Ishikawa (cell line): ENCODE measurements at regions not wholly inside any gene's neighbourhood (a gene's known extent, or its start where the extent isn't known, plus 50 kb on each side); places are given as distances from the start of the nearest gene placed in this dataset.

Source experiments
- CREB1 ChIP-seq: IDR thresholded peaks from 2 replicates; pipeline ENCODE4 v1.6.1; 2012; ENCODE audit warnings: low read depth
- EP300 ChIP-seq: IDR thresholded peaks from 2 replicates; pipeline ENCODE4 v1.6.1; 2012; ENCODE audit warnings: borderline replicate concordance
- FOXM1 ChIP-seq: IDR thresholded peaks from 2 replicates; pipeline ENCODE4 v1.6.1; 2012; ENCODE audit warnings: low read depth, borderline replicate concordance
- MAX ChIP-seq: IDR thresholded peaks from 2 replicates; pipeline ENCODE4 v1.6.1; 2012
- NFIC ChIP-seq: IDR thresholded peaks from 2 replicates; pipeline ENCODE4 v1.6.1; 2012
- TEAD4 ChIP-seq: IDR thresholded peaks from 2 replicates; pipeline ENCODE4 v1.6.1; 2012
- TF ChIP-seq, protein P1 (sequence below): IDR thresholded peaks from 2 replicates; pipeline ENCODE4 v1.6.1; 2012; ENCODE audit warnings: low read depth, mild to moderate bottlenecking

DNA sequence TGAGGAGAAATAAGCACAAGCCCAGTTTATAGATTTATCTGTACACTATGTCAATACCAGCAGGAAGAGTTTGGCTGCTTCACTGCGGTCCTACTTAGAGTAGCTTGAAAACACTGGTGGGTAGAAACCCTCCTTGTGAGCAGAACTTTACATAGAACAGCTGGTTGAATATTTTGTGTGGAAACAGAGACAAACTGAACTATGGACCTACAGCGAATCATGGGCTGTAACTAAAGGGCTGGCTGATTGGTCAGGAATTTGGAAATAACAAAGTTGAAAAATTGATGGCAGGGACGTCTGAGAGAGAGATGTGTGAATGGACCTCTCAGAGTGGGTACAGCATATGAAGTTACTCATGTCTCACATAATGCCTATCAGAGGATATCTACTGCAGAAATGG is 392.5 kb downstream of the MAN2A1 start:
- TF ChIP-seq CREB1 = no peak
- TF ChIP-seq, protein P1, sequence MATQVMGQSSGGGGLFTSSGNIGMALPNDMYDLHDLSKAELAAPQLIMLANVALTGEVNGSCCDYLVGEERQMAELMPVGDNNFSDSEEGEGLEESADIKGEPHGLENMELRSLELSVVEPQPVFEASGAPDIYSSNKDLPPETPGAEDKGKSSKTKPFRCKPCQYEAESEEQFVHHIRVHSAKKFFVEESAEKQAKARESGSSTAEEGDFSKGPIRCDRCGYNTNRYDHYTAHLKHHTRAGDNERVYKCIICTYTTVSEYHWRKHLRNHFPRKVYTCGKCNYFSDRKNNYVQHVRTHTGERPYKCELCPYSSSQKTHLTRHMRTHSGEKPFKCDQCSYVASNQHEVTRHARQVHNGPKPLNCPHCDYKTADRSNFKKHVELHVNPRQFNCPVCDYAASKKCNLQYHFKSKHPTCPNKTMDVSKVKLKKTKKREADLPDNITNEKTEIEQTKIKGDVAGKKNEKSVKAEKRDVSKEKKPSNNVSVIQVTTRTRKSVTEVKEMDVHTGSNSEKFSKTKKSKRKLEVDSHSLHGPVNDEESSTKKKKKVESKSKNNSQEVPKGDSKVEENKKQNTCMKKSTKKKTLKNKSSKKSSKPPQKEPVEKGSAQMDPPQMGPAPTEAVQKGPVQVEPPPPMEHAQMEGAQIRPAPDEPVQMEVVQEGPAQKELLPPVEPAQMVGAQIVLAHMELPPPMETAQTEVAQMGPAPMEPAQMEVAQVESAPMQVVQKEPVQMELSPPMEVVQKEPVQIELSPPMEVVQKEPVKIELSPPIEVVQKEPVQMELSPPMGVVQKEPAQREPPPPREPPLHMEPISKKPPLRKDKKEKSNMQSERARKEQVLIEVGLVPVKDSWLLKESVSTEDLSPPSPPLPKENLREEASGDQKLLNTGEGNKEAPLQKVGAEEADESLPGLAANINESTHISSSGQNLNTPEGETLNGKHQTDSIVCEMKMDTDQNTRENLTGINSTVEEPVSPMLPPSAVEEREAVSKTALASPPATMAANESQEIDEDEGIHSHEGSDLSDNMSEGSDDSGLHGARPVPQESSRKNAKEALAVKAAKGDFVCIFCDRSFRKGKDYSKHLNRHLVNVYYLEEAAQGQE = no peak
- no peak for TF ChIP-seq MAX
- TF ChIP-seq NFIC = no peak
- no peak for TF ChIP-seq FOXM1
- TF ChIP-seq TEAD4 = no peak
- TF ChIP-seq EP300 = no peak
